Posterior vena cava (tissue), 2 donors: ENCODE measurements at regions not wholly inside any gene's neighbourhood (a gene's known extent, or its start where the extent isn't known, plus 50 kb on each side); places are given as distances from the start of the nearest gene placed in this dataset.
"Not testable (repeated sequence)": the region's sequence is repeated elsewhere in the genome, so short reads cannot be mapped to it uniquely, and the experiment has no call there.

Experiments
- DNase-seq: peaks from one replicate; pipeline ENCODE4 v3.0.0-alpha.2; 2020; ENCODE audit warnings: low spot score
- intact Hi-C, 2 donors: fragments of 100-400 bp; cut with DNase I; formaldehyde crosslinking; loops; one replicate each; pipeline versions ENCODE4 v1.14.1 to v1.14.2; 2022 to 2023
- donor health status: DM: yes; HTN: yes; CAD: no.
- donor health status: DM: yes; HTN: yes; CAD: no.

- intact Hi-C loops: no loop called here
- DNase-seq: no peak
Measured at GRCh38 chr5:54793468-54794134, 191.8 kb downstream of the ESM1 start.

DNA sequence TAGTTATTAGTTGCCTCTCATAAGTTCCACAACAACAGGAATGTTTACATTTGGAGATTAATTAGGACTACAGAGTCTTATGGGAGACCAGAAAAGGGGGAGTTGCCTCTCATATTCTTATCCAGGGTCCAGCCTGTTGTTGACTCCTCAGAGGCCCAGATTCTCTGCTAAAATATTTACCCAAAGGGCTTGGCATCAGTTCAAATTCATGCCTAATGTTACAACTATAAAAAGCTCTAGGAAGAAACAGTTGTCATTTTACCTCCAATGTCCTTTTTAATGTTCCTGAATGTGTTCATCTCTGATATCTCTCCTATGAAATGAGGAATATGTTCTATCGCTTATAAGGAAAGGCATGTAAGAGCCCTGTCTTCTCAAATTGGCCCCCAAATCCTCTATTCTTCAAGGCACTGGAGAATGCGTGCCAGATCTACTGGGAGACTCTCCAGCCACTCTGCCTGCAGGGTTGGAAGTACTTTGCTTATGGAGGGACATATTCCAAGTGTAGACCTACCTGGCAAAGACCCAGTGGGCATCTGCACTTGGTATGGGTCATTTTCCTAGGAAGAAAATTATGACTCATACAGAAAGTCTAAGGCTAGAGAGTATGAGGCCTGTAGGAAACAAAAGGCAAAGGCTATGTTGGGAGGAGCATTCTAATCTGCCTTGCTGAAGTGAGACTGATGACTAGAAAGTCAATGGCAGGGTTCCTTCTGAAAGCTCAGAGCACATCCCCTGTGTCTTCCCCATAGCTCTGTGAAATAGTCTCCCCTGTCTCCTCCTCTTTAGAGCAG lies 192.6 kb downstream of the ESM1 start:
- intact Hi-C loops: no loop called here

GRCh38 chr5:54787910-54788309 lies 197.5 kb downstream of the ESM1 start:
- DNase-seq, intact Hi-C loops: not testable (repeated sequence)

More for the DNA sequence above, 192.6 kb downstream of the ESM1 start:
- DNase-seq: no peak

GRCh38 chr5:54785729-54786591 lies 199.4 kb downstream of the ESM1 start:
- DNase-seq: peak; percentile 82
- intact Hi-C loops: no loop called here

DNA sequence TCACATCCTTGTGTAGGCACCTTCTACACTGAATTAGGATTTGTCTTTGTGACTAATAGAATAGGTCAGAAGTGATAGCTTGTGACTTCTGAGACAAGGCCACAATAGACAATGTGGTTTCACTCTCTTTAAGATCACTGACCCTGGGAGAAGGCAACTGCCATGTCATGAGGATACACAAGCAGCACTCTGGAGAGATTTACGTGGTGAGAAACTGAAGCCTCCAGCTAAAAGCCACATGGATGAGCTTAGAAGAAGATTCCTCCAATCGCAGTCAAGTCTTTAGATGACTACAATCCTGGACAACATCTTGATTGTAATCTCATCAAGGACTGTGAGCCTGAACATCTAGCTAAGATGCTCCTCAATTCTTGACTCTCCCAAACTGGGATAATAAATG lies 206.6 kb downstream of the ESM1 start:
- intact Hi-C loops: no loop called here
- DNase-seq: no peak

DNA sequence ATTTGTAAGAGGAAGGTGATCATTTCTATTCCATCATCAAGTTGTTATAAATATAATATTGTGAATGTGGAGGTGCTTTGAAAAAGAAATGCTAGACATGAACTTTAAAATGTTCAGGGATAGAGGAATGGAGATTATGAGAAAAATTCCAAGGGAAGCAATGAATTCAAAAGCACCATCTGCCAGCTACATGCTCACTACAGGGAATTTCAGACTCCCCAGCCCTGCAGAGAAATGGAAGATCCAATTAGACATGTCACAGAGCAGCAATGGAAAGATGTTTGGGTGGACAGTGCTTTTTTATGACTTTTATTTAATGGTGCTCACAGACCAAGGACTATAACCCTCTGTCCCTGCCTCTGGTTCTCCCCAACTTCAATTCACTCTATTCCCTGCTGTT lies 209.7 kb downstream of the ESM1 start:
- intact Hi-C loops: no loop called here
- DNase-seq: no peak

GRCh38 chr5:54774281-54775170 lies 210.9 kb downstream of the ESM1 start:
- intact Hi-C loops: no loop called here
- DNase-seq: peak; percentile 97

DNA sequence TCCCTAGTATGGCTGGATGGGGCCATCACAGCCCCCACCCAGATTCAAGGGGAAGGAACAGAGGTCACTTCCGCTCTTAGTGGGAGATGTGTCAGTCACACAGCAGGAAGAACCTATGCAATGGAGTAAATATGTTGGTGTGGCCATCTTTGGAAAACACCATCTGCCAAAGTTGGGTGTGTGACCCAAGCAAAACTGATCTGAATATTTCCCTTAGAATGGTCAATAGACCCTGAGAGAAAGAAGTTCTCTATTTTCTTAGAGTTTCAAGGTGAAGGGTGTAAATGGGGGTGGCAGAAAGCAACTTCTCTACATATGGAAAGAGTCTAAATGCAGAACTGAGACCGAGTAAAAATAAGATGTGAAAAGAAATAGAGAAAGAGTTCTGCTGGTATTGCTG lies 212.7 kb downstream of the ESM1 start:
- intact Hi-C loops: no loop called here
- no peak for DNase-seq

- intact Hi-C loops: no loop called here
- no peak for DNase-seq
Measured at GRCh38 chr5:54772231-54772630, 213.2 kb downstream of the ESM1 start.

DNA sequence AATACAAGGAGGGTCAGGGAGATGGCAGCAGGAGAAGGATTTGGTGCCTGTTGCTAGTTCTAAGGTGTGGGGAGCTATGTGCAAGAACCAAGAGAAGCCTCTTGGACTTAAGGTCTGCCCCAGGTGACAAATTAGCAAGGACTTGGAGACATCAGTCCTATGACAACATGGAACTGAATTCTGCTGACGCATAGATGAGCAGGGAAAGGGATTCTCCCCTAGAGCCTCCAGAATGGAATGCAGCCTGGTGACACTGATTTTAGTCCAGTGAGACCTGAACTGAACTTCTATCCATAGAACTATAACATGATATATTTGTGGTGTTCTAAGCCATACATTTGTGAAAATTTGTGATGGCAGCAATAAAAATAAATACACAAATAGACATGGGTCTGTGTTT lies 215.6 kb downstream of the ESM1 start:
- DNase-seq: no peak
- intact Hi-C loops: no loop called here

DNA sequence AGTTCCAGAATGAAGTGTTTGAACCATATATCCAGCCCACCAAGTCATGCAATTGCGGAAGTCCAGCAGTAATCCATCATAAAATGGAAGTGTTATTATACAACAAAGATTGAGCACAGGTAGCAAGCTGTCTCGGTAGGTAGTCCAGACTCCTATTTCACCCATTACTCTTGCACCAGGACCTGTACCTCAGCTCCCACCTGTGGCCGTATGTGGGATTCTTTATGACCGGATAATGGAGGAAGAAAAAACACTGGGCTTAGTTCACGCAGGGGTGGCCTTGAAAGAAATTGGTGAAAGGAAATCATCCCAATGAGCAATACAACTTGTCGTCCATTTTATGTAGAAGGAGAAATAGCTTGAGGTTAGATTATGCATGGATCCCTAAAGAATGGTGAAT lies 216.3 kb downstream of the ESM1 start:
- intact Hi-C loops: no loop called here
- no peak for DNase-seq

- no peak for DNase-seq
- intact Hi-C loops: no loop called here
Measured at GRCh38 chr5:54766748-54767147, 218.6 kb downstream of the ESM1 start.

- intact Hi-C loops: no loop called here
Measured at GRCh38 chr5:54765165-54766028, 220.0 kb downstream of the ESM1 start.

DNA sequence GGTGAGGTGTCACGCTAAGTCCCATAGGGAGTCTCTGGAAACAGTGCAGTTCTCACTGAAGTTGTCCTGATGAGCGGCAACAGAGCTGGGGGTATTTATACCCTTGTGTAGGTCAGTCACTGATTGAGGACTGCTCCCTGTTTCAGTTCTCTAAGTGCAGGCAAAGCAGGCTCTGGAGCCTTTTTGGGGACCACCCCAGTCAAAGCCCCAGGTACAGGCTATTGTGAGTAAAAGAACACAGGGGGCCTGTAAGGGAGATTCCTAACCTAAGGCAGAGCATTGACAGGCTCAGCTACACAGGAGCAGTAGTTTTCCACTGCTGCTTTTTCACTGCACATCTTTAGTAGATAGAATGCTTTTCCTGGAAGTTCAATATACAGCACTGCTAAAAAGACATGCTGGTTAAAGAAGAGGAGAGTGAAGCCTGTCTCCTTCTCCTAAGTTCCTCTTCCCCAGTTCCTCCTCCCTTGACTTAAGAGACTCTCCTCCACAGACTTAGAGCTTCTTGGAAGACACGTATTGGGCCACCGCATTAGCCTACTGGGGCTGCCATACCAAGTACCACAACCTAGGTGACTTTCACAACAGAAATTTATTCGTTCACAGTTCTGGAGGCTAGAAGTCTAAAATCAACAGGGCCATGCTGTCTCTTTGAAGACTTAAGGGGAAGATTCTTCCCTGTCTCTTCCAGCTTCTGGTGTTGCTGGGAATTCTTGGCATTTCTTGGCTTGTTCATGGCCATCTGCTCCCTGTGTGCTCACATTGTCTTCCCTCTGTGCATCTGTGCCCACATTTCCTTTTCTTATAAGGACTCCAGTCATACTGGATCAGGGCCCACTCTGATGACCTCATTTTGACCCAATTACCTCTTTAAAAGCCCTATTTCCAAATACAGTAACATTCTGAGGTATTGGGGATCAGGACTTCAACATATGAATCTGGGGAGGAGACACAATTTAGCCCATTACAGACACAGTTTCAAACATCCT lies 221.0 kb downstream of the ESM1 start:
- no peak for DNase-seq
- intact Hi-C loops: no loop called here

More at GRCh38 chr5:54765165-54766028, 220.0 kb downstream of the ESM1 start:
- no peak for DNase-seq

DNA sequence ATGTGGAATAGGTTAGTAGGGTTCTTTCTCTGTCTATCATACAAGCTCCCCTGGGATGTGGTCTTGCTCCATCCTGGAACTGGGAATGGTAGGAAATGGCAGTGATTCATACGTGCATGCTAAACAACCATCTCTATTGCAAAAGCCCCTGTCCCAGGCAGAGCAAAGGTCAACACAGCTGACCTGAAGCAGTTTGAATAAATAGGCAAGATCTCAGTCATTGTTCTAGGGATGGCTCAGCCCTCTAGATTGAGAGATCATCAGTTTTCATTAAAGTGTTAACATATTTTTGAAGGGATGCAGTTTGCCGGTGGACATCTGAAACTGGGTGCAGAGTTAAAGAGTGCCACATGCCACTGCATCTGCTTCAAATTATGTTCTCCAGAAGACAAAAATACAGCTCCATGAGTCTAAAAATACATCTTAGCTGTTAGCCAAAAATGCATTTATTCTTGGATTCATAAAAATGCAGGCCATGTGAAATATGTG lies 224.1 kb downstream of the ESM1 start:
- no peak for DNase-seq
- intact Hi-C loops: no loop called here

DNA sequence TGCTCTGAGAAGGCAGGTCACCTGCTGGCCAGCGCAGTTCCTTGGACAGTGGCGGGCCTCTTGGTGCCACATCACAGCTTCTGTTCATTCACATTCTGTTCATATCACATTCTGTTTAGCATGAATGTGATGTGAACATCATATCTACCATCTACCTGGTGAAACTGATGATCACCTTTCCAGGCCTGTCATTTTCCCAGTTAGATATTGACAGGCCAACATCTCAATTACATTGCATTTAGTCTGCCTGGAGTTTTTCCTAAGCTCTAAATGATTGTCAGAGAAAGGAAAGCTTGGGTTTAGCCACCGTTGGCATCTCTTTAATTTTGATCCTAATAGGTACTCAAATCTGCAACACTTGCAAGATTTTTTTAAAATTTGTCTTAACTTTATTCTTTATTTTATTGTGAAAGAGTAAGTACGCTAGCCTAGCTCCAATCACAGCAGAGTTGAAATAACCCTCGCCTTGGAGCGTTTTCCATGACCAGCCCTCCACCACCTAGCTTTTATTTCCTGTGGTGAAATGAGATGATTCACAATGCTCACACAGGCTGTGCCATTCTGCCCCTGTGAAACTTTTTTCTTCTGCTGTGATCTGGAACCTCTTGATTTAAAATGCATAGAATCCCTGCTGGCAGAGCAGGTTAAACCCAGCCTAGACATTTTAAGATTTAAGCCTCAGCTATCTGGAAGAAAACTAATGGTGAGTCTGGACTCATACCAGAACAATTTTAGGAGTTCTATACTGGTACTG lies 225.0 kb downstream of the ESM1 start:
- no peak for DNase-seq
- intact Hi-C loops: no loop called here
